ENCODE measurements at regions not wholly inside any gene's neighbourhood (a gene's known extent, or its start where the extent isn't known, plus 50 kb on each side); places are given as distances from the start of the nearest gene placed in this dataset.
"Not testable (repeated sequence)": the region's sequence is repeated elsewhere in the genome, so short reads cannot be mapped to it uniquely, and the experiment has no call there.

DNA sequence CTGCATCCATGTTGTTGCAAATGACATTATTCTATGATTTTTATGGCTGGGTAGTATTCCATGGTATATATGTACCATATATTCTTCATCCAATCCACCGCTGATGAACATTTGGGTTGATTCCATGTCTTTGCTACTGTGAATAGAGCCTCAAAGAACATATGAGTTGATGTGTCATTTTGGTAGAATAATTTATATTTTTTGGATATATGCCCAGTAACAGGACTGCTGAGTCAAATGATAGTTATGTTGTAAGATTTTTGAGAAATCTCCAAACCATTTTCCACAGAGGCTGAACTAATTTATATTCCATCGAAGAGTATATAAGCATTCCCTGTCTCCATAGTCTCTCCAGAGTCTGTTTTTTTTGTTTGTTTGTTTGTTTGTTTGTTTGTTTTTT is 1373.5 kb downstream of the GRIK2 start:
- intact Hi-C loops (cut with DNase I): no loop called here
- Histone ChIP-seq H3K9me3 (no peaks in the 10 kb centered on the region), H3K27me3 (no peaks in the 10 kb centered on the region), H3K4me3 (no peak overlapping the region), H3K4me1 (no peaks in the 10 kb centered on the region), H3K36me3 (no peaks in the 10 kb centered on the region), H3K27ac (no peak overlapping the region)
- WGBS, 2 donors: 71% methylated on average over 2 of the region's 2 CpGs
- DNase-seq (no peak), ATAC-seq (no peak), FAIRE-seq (no peak)
- TF ChIP-seq CTCF (IDR thresholded peaks at IDR 0.05): no peak

GRCh38 chr6:102764317-102764716 is 1370.8 kb downstream of the GRIK2 start:
- FAIRE-seq: no peak
- intact Hi-C loops (cut with DNase I): no loop called here
- H3K27ac ChIP-seq: no peak overlapping the region
- no peaks in the 10 kb centered on the region for H3K27me3 ChIP-seq
- no peak for TF ChIP-seq CTCF (IDR thresholded peaks at IDR 0.05)
- WGBS, 2 donors: 58 to 66% methylated on average over 10 of the region's 10 CpGs
- no peaks in the 10 kb centered on the region for H3K9me3 ChIP-seq
- no peaks in the 10 kb centered on the region for H3K4me1 ChIP-seq
- ATAC-seq: no peak
- no peak overlapping the region for H3K4me3 ChIP-seq
- DNase-seq: no peak
- H3K36me3 ChIP-seq: no peaks in the 10 kb centered on the region

DNA sequence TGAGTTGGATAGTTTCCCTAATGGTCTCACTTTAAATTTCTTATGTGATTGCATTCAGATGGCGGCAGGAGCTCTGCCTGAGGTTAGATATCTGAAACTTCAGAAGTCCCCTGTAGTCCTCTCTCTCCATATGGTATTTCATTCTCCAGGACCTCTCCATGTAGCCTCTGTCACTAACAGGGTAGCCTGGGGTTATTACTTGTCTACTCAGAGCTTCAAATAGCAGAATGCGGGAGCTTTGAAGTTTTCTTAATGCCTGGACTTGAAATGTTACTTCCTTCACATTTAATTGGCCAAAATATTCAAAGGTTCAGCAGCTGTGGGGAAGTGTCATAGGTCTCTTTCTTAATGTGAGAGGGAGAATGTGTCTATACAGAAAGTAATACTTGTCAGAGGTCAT is 1370.4 kb downstream of the GRIK2 start:
- 76 to 78% methylated on average over 2 of the region's 2 CpGs for WGBS, 2 donors
- no peaks in the 10 kb centered on the region for H3K36me3 ChIP-seq
- no peak for DNase-seq
- H3K9me3 ChIP-seq: no peaks in the 10 kb centered on the region
- intact Hi-C loops (cut with DNase I): no loop called here
- FAIRE-seq: no peak
- TF ChIP-seq CTCF (IDR thresholded peaks at IDR 0.05): no peak
- no peaks in the 10 kb centered on the region for H3K4me1 ChIP-seq
- H3K27me3 ChIP-seq: no peaks in the 10 kb centered on the region
- ATAC-seq: no peak
- no peak overlapping the region for H3K27ac ChIP-seq
- no peak overlapping the region for H3K4me3 ChIP-seq

DNA sequence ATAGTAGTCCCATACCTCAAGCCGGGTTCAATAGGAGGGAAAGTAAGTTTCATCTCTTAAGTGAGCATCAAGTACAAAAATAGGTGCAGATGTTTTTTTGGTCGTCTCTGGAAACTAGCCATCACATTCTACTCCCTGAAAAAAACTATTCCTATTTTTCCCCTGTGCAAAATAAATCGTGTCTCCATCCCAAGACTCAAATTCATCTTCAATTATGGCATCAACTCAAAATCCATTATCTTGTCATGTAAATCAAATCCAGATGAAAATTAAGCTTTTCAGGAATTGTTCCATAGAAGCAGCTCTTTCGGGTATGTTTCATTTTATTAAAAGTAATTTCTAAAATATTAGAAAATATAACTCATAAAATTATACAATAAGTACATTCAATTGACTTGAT is 1368.4 kb downstream of the GRIK2 start:
- no peaks in the 10 kb centered on the region for H3K36me3 ChIP-seq
- H3K27me3 ChIP-seq: no peaks in the 10 kb centered on the region
- H3K9me3 ChIP-seq: no peaks in the 10 kb centered on the region
- H3K4me1 ChIP-seq: no peaks in the 10 kb centered on the region
- DNase-seq (no peak), FAIRE-seq (no peak), ATAC-seq (no peak)
- intact Hi-C loops (cut with DNase I): no loop called here
- 47 to 63% methylated on average over 4 of the region's 4 CpGs for WGBS, 2 donors
- TF ChIP-seq CTCF (IDR thresholded peaks at IDR 0.05): no peak
- H3K27ac ChIP-seq: no peak overlapping the region
- no peak overlapping the region for H3K4me3 ChIP-seq

- no peaks in the 10 kb centered on the region for H3K4me1 ChIP-seq
- DNase-seq (no peak), FAIRE-seq (no peak), ATAC-seq (no peak)
- no peaks in the 10 kb centered on the region for H3K27me3 ChIP-seq
- H3K36me3 ChIP-seq: no peaks in the 10 kb centered on the region
- intact Hi-C loops (cut with DNase I): no loop called here
- H3K4me3 ChIP-seq: no peak overlapping the region
- TF ChIP-seq CTCF (IDR thresholded peaks at IDR 0.05): no peak
- no peak overlapping the region for H3K27ac ChIP-seq
- no peaks in the 10 kb centered on the region for H3K9me3 ChIP-seq
- 77 to 91% methylated on average over 2 of the region's 2 CpGs for WGBS, 2 donors
Observed at GRCh38 chr6:102759415-102759814, 1365.9 kb downstream of the GRIK2 start.

DNA sequence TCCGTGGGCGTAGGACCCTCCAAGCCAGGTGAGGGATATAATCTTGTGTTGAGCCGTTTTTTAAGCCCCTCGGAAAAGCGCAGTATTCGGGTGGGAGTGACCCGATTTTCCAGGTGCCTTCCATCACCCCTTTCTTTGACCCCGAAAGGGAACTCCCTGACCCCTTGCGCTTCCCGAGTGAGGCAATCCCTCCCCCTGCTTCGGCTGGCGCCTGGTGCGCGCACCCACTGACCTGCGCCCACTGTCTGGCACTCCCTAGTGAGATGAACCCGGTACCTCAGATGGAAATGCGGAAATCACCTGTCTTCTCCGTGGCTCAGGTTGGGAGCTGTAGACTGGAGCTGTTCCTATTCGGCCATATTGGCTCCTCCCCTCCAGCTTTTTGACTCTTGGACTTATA is 1365.0 kb downstream of the GRIK2 start:
- DNase-seq: peak in 1 of 6 donors; percentile 14
- ATAC-seq; H3K9me3 ChIP-seq; FAIRE-seq; H3K36me3 ChIP-seq; intact Hi-C loops (cut with DNase I); H3K27me3 ChIP-seq; H3K4me1 ChIP-seq; H3K27ac ChIP-seq; H3K4me3 ChIP-seq: not testable (repeated sequence)
- 76 to 86% methylated on average over 19 of the region's 19 CpGs for WGBS, 2 donors

All from pancreas (tissue), 10 donors.